CD4-positive, alpha-beta T cell treated with Interleukin-17A for 1 hour (primary cell): ENCODE measurements at regions not wholly inside any gene's neighbourhood (a gene's known extent, or its start where the extent isn't known, plus 50 kb on each side); places are given as distances from the start of the nearest gene placed in this dataset.
"Not testable (repeated sequence)": the region's sequence is repeated elsewhere in the genome, so short reads cannot be mapped to it uniquely, and the experiment has no call there.

Experiments
- DNase-seq: peaks from one replicate; pipeline ENCODE4 v3.0.0-alpha.2; 2020

GRCh38 chr16:86874141-86874540 is 295.8 kb downstream of the FOXL1 start:
- DNase-seq, result no peak

GRCh38 chr16:86876499-86876898 is 298.1 kb downstream of the FOXL1 start:
- no peak for DNase-seq

GRCh38 chr16:86877108-86877507 is 298.8 kb downstream of the FOXL1 start:
- DNase-seq, result no peak

DNA sequence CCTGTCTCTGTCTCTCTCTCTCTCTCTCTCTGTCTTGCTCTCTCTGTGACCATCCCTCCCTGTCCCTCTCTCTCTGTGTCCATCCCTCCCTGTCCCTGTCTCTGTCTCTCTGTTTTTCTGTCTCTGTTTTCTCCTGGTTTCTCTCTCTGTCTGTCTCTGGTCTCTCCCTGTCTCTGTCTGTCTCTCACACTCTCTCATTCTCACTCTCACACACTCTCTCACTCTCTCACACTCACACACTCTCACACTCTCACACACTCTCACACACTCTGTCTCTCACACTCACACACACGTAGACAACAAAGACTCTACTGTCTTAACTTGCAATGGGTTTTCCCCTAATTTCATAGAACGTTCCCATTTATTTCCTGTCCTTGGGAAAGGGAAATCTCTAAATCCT is 299.5 kb downstream of the FOXL1 start:
- no peak for DNase-seq

DNA sequence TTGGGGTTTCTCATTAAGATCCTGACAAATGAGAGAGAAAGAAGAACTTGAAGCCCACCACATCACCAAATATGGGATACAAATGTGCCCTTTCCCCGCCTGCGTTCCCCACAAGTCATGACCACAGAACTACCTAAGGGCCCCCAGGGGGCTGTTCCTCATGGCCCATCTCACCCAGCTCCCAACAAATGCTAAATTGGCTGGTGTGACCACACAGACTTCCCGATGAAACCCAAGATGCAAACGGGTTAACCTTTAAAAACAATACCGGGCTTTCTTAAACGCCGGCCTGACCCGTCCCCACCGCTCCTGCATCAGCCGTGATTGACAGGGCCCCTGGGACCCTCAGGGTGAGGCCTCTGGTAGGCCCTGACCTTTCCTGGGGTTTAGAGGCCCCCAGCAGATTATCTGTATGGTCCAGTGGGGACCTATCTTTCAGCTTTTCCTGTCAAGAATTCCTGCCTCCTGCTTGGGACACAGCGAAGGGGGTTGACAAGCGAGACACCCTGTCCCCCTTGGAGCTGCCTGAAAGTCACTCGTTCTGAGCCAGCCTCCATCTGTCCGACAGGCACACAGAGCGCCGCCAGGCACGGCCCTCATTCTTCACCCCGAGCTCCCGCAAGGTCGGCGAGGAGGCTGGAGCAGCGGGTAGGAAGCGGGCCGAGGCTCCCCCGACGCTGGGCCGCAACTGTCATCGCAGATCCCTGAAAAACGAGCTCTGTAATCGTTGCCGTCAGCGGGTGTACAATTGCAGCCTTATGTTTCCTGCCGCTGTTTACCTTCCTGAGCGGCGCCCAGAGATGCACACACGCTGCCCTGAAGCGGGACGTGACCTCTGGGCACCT is 300.1 kb downstream of the FOXL1 start:
- DNase-seq, result no peak

- DNase-seq, result no peak
Observed at GRCh38 chr16:86879268-86879667, 300.9 kb downstream of the FOXL1 start.

GRCh38 chr16:86880316-86881117 is 302.2 kb downstream of the FOXL1 start:
- DNase-seq, result no peak

DNA sequence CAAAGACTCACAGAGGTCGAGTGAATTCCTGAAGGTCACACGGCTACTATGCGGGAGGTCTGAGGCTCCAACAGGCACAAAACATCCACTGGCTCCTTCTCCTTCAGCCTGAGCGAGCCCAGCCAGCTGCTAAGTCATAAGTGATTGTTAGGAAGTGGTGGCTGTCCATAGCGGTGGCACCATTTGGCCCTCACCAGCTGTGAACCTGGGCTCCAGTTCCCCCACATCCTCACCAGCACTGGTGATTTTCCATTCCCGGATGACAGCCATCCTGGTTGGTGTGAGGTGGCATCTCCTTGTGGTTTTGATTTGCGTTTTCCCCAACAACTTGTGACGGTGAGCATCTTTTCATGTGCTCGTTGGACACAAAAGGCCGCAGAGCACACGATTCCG is 302.8 kb downstream of the FOXL1 start:
- no peak for DNase-seq

DNA sequence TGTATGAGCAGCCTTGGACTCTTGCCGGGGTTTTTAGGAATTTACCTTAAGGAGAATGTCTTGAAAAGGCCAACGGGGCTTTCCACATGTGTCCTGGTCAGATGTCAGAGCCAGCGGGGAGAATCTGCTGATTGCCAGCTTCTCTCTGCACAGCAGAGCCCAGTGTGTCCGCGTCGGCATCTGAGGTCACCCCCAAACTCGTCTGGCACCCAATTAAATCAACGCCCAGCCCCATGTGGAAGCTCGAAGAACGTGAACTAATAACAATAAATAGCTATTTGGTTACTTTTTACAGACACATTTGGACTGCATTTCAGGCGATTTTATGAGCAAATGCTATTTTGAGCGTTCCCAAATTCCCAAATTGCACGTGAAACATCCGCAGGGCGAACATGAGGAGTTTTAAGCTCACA is 303.5 kb downstream of the FOXL1 start:
- DNase-seq, result no peak

GRCh38 chr16:86882586-86883280 is 304.4 kb downstream of the FOXL1 start:
- no peak for DNase-seq

GRCh38 chr16:86883583-86884389 is 305.4 kb downstream of the FOXL1 start:
- DNase-seq, result no peak

GRCh38 chr16:86884390-86884650 is 306.0 kb downstream of the FOXL1 start:
- no peak for DNase-seq

GRCh38 chr16:86885139-86885538 is 306.8 kb downstream of the FOXL1 start:
- no peak for DNase-seq

DNA sequence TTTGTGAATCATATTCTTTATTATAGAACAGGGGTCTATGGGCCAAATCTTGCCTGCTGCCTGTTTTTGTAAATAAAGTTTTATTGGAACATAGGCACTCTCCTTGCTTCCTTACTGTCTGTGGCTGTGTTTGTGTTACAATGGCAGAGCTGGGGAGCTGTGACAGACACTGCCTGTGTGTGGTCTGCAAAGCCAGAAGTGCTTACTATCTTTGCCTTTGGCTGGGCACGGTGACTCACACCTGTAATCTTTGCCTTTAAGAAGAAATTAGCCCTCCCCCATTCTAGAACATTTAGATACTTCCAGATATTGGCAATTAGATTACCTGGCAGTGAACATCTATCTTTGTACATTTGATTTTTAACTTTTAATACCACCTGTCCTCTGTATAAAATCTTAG is 308.3 kb downstream of the FOXL1 start:
- no peak for DNase-seq

GRCh38 chr16:86887416-86887815 is 309.1 kb downstream of the FOXL1 start:
- no peak for DNase-seq

DNA sequence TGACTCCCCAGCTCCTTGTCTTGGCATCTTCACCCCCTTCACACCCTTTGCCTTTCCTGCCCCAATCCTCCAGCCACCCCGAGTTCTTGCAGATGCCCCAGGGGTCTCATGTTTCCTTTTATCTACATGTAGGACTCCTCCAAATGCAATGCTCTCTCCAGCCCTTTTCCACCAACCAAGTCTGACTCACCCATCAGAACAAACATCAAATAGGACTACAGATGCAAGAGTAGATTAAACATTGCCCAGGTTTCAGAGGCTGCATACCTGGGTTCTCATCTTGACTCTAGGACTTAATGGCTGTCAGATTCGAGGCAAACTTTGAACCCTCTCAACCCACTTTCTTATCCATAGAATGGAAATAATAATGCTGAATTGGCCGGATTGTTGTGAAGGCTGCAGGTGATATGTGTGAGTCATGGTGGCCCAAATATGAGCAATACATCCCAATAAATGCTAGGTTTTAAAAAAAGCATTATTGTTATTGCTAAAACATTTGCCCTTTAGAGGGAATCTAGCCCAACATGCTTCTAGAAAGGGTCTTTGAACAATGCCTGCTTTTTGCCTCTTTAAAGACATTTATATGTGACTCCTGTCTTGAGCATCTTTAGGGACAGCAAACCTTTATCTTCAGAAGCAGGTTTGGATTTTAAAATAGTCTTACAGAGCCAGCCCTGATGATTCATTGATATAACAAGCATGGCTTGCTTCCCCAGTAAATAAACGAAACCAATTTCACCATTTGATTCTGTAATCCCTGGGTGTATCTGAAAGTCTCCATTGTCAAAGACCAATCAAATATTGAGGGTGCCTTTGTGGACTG is 310.1 kb downstream of the FOXL1 start:
- DNase-seq, result no peak

DNA sequence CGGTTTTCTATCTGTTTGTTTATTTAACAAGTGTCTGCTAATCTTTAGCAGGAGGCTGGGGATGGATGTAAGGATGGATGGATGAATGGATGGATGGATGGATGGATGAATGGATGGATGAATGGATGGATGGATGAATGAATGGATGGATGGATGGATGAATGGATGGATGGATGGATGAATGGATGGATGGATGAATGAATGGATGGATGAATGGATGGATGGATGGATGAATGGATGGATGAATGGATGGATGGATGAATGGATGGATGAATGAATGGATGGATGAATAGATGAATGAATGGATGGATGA is 310.7 kb downstream of the FOXL1 start:
- DNase-seq, result not testable (repeated sequence)

DNA sequence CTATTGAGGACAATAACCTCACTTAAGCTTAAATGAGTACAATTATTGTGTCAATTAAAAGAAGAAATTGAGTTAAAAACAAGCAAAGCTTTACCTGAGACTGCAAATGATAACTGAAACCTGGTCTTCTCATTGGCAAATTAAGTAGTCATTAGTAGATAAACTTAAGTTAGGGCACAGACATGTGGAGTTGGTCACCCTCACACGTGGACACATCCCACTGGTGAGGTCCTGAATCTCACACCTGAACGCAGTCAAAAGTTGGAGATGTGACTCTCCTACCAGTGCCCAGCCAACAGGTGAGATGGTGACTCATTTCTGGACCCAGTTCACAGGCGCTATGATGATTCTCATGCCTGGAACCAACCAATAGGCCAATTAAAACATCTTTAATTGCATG is 311.6 kb downstream of the FOXL1 start:
- DNase-seq, result no peak

DNA sequence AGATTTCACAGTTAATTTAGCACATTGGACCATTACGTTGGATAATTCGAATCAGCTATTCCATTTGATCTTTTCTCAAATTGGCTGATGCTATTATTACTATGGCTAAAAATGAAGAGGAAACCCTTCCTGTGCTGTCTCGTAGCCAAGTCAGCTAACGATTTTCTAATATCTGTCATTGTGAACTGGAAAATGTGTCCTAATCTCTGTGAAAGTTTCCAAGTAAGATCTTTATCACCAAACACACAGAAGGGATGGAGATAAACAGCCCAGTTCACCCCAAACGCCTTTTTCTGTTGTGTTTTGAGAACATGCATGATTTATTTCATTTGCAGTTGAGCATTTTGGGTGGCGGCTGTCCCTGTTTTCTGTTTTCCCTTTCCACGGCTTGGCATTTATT is 312.8 kb downstream of the FOXL1 start:
- no peak for DNase-seq

- DNase-seq, result no peak
Observed at GRCh38 chr16:86891631-86892030, 313.3 kb downstream of the FOXL1 start.

GRCh38 chr16:86892509-86892908 is 314.2 kb downstream of the FOXL1 start:
- DNase-seq, result no peak

DNA sequence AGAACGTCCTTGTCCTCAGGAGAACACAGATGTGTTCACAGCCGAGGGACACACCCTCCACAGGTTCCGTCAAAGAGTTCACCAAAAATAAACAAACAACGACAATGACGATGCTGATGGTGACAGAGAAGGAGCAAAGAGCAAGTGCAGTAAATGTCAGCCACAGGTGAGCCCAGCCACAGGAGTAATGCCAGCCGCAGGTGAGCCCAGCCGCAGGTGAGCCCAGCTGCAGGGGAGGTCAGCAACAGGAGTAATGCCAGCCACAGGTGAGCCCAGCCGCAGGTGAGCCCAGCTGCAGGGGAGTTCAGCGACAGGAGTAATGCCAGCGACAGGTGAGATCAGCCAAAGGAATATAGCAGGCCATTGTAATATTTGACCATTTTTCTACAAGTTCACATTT is 315.2 kb downstream of the FOXL1 start:
- DNase-seq, result no peak
